ENCODE measurements at regions not wholly inside any gene's neighbourhood (a gene's known extent, or its start where the extent isn't known, plus 50 kb on each side); places are given as distances from the start of the nearest gene placed in this dataset.

DNA sequence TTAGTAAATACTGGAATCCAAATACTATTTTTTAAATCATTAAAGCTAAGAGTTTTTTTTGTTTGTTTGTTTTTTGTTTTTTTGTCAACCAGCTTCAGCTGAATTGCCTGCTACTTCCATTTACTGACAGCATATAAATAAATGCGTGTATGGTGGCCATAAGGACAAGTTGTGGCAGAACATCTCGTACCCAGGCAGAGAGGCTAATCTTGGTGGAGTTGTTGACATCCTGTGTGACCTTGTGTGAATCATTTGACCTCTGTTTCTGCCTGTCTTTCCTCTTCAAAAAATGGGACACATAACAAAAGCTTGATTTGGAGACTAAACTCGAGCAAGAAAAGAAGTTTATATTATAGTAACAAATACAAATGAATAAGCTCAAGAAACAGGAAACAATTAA is 734.2 kb downstream of the MCTP2 start:
- in situ Hi-C loops (cut with MboI; ENCODE audit: low sequenced_read_pairs, unreplicated experiment): no loop called here
- TF ChIP-seq, protein P1, sequence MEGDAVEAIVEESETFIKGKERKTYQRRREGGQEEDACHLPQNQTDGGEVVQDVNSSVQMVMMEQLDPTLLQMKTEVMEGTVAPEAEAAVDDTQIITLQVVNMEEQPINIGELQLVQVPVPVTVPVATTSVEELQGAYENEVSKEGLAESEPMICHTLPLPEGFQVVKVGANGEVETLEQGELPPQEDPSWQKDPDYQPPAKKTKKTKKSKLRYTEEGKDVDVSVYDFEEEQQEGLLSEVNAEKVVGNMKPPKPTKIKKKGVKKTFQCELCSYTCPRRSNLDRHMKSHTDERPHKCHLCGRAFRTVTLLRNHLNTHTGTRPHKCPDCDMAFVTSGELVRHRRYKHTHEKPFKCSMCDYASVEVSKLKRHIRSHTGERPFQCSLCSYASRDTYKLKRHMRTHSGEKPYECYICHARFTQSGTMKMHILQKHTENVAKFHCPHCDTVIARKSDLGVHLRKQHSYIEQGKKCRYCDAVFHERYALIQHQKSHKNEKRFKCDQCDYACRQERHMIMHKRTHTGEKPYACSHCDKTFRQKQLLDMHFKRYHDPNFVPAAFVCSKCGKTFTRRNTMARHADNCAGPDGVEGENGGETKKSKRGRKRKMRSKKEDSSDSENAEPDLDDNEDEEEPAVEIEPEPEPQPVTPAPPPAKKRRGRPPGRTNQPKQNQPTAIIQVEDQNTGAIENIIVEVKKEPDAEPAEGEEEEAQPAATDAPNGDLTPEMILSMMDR (IDR thresholded peaks at IDR 0.05; ENCODE audit: borderline replicate concordance, control extremely low read depth, extremely low read depth, insufficient read depth, missing control alignments): no peak
- DNase-seq (ENCODE audit: low spot score): no peak

DNA sequence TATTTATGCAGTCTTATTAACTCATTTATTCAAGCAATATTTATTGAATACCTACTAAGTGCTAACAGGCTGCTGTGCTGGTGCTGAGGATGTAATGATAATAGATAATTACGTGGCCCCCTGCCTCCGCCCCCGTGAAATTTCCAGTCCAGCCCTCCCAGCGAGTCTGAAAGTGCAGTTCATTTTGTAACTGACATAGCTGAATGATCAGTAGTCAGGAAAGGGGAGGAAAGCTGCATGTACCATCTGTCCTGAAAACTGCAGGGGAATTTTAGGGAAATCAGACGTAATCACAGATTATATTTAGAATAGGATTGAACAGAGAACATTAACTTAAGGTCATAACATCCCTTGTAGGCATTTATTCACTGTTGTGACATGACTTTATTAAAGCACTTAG is 736.8 kb downstream of the MCTP2 start:
- DNase-seq (ENCODE audit: low spot score): no peak
- TF ChIP-seq, protein P1 (IDR thresholded peaks at IDR 0.05; ENCODE audit: borderline replicate concordance, control extremely low read depth, extremely low read depth, insufficient read depth, missing control alignments): no peak

DNA sequence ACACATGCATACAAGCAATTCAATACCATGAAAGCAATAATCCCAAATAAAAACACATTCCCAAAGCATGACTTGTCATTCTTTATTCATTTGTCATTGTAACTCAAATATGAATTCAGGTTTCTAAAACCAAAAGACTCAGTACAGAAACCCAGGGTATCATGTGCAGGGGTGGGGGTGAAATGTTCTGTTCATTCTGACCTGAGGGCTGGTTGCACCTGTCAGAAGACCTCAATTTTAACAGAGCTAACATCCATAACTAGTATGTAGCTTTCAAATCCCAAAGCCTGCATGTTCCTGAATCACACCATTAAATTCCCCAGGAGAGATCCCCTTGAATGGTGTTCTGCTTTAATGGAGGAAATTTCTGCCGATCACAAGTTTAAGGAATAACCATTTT is 738.7 kb downstream of the MCTP2 start:
- no peak for DNase-seq (ENCODE audit: low spot score)
- in situ Hi-C loops (cut with MboI; ENCODE audit: low sequenced_read_pairs, unreplicated experiment): no loop called here
- TF ChIP-seq, protein P1 (IDR thresholded peaks at IDR 0.05; ENCODE audit: borderline replicate concordance, control extremely low read depth, extremely low read depth, insufficient read depth, missing control alignments): no peak

More for the DNA sequence above, 736.8 kb downstream of the MCTP2 start:
- in situ Hi-C loops (cut with MboI; ENCODE audit: low sequenced_read_pairs, unreplicated experiment): no loop called here

DNA sequence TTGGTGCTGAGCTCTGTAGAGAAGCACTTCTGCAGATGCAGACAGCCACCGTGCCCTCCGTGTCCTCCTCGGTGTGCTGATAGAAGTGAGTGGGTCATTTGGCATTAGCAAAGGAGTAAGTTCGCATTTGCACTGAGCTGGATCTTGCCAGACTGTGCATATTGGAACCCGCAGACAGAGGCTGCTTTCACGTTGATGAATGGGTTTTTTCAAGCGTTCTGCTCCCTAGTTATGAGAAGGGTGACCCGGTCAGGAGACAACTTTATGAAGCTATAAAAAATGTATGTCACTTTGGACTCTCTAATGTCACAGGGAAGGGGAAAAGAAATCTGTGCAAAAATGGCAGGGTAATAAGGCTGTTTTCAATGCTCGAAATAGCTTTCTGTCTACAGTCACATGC is 739.4 kb downstream of the MCTP2 start:
- TF ChIP-seq, protein P1 (IDR thresholded peaks at IDR 0.05; ENCODE audit: borderline replicate concordance, control extremely low read depth, extremely low read depth, insufficient read depth, missing control alignments): no peak
- no peak for DNase-seq (ENCODE audit: low spot score)
- in situ Hi-C loops (cut with MboI; ENCODE audit: low sequenced_read_pairs, unreplicated experiment): no loop called here

DNA sequence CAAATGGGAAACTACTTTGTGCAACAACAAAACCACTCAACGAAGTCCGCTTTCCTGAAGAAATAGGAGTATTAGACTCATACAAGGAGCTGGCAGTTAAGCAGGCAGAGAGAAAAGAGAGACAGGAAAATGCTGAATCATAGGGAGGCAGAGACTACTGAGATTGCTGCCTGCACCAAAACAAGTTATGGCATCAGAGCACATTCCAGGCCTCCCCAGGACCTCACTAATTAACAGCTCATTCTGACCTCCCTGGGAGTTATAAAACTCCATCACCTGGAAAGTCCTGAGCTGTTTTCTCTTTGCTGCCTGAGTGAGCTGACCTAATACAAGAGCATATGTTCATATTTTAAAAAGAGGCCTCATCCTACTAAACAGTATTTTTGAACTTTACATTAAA is 741.0 kb downstream of the MCTP2 start:
- no peak for DNase-seq (ENCODE audit: low spot score)
- in situ Hi-C loops (cut with MboI; ENCODE audit: low sequenced_read_pairs, unreplicated experiment): no loop called here
- TF ChIP-seq, protein P1 (IDR thresholded peaks at IDR 0.05; ENCODE audit: borderline replicate concordance, control extremely low read depth, extremely low read depth, insufficient read depth, missing control alignments): no peak

DNA sequence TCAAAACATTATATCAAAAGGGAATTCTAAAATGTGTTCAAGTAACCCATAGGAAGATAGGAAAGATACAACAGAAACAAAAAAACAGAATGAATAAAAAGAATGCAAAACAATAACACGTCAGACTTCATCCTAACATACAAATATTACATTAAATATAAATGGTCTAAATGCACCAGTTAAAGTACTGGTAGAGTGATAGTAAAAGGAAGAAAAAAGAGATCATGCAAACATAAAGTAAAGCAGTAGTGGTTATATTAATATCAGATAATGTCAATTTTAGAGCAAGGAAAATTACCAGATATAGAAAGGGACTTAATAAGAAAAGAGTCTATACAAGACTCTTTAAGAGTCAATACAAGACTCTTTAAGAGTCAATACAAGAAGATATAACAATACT is 755.7 kb downstream of the MCTP2 start:
- TF ChIP-seq, protein P1 (IDR thresholded peaks at IDR 0.05; ENCODE audit: borderline replicate concordance, control extremely low read depth, extremely low read depth, insufficient read depth, missing control alignments): no peak
- in situ Hi-C loops (cut with MboI; ENCODE audit: low sequenced_read_pairs, unreplicated experiment): no loop called here
- no peak for DNase-seq (ENCODE audit: low spot score)

DNA sequence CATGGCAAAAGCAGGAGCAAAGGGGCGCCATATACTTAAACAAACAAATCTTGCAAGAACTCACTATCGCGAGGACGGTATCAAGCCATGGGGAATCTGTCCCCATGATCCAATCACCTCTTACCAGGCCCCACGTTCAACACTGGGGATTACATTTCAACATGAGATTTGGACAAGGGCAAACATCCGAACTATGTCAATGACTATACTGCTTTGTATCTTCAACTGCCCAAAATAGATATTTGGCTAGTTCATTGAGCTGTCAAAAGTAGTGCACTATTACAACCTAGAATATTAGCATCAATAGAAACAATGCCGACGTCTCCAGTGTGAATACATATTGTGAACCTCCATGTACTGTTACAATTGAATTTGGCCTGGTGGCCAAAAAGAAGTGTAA is 760.4 kb downstream of the MCTP2 start:
- in situ Hi-C loops (cut with MboI; ENCODE audit: low sequenced_read_pairs, unreplicated experiment): no loop called here
- DNase-seq (ENCODE audit: low spot score): no peak

More for the DNA sequence above, 760.4 kb downstream of the MCTP2 start:
- TF ChIP-seq, protein P1 (IDR thresholded peaks at IDR 0.05; ENCODE audit: borderline replicate concordance, control extremely low read depth, extremely low read depth, insufficient read depth, missing control alignments): no peak
